Neutrophil (primary cell): ENCODE measurements at regions not wholly inside any gene's neighbourhood (a gene's known extent, or its start where the extent isn't known, plus 50 kb on each side); places are given as distances from the start of the nearest gene placed in this dataset.

Experiments
- H3K27ac ChIP-seq: fragments of 200-600 bp; sonication (generic); 2 replicates; pipeline ENCODE4 v1.5.1; 2016; ENCODE audit warnings: mild to moderate bottlenecking, moderate library complexity
- H3K27me3 ChIP-seq: fragments of 200-600 bp; sonication (generic); 2 replicates; pipeline ENCODE4 v1.6.0; 2016; ENCODE audit warnings: mild to moderate bottlenecking
- H3K36me3 ChIP-seq: fragments of 200-600 bp; sonication (generic); 2 replicates; pipeline ENCODE4 v1.5.1; 2017
- H3K4me1 ChIP-seq, 2 experiments: fragments of 200-600 bp in 1 of 2; sonication (generic) in 1 of 2; 1 replicate in 1 of 2; 2 replicates in 1 of 2; pipeline versions ENCODE4 v1.5.1 to v1.6.1; 2013 to 2016; ENCODE audit warnings: low read depth in 1 of 2, low read length in 1 of 2, mild to moderate bottlenecking in 1 of 2, moderate library complexity in 1 of 2; ENCODE audit not compliant: control insufficient read depth in 1 of 2, insufficient read depth in 1 of 2
- H3K4me3 ChIP-seq, 2 experiments: fragments of 200-600 bp in 1 of 2; sonication (generic) in 1 of 2; 1 replicate in 1 of 2; 2 replicates in 1 of 2; pipeline ENCODE4 v1.5.1; 2013 to 2016; ENCODE audit warnings: low read depth in 1 of 2, low read length in 1 of 2, mild to moderate bottlenecking in 1 of 2, moderate library complexity in 1 of 2
- H3K9me3 ChIP-seq: fragments of 200-600 bp; sonication (generic); 2 replicates; pipeline ENCODE4 v1.5.1; 2016
- TF ChIP-seq, protein P1 (sequence below): fragments of 200-600 bp; sonication (generic); IDR thresholded peaks from 2 replicates; pipeline ENCODE4 v1.5.1; 2016; ENCODE audit warnings: antibody characterized with exemption

DNA sequence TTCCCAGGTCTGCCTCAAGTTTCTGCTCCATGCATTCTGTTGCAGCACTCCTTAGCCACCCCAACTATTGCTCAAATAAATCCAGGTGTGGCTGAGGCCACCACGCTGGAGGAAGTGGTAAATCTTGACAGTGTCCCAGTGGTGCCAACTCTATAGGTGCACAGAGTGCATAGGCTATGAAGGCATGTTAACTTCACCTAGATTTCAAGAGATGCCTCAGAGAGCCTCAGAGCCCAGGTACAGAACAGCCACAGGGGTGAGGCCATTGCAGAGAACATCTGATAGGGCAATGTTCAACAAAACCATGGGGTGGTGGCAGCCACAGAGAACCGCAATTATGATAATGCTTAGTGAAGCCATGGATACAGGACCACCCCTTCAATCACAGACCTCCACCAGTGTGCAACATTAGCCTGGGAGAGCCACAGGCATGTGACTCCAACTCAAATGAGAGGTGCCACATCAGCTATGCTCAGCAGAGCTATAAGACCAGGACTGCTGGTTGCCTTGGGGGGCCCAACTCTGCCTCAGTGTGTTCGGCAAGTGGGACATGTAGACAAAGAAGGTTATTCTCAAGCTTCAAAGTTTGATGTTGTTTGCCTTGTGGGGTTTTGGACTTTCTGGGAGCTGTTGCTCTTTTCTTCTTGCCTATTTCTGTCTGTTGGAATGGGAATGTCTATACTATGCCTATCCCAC, 468.7 kb downstream of the ANKRD50 start:
- Histone ChIP-seq H3K4me3 (no peak overlapping the region), H3K9me3 (no peaks in the 10 kb centered on the region), H3K36me3 (no peaks in the 10 kb centered on the region), H3K27ac (no peak overlapping the region), H3K4me1 (no peaks in the 10 kb centered on the region), H3K27me3 (no peaks in the 10 kb centered on the region)
- TF ChIP-seq, protein P1, sequence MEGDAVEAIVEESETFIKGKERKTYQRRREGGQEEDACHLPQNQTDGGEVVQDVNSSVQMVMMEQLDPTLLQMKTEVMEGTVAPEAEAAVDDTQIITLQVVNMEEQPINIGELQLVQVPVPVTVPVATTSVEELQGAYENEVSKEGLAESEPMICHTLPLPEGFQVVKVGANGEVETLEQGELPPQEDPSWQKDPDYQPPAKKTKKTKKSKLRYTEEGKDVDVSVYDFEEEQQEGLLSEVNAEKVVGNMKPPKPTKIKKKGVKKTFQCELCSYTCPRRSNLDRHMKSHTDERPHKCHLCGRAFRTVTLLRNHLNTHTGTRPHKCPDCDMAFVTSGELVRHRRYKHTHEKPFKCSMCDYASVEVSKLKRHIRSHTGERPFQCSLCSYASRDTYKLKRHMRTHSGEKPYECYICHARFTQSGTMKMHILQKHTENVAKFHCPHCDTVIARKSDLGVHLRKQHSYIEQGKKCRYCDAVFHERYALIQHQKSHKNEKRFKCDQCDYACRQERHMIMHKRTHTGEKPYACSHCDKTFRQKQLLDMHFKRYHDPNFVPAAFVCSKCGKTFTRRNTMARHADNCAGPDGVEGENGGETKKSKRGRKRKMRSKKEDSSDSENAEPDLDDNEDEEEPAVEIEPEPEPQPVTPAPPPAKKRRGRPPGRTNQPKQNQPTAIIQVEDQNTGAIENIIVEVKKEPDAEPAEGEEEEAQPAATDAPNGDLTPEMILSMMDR, result no peak

DNA sequence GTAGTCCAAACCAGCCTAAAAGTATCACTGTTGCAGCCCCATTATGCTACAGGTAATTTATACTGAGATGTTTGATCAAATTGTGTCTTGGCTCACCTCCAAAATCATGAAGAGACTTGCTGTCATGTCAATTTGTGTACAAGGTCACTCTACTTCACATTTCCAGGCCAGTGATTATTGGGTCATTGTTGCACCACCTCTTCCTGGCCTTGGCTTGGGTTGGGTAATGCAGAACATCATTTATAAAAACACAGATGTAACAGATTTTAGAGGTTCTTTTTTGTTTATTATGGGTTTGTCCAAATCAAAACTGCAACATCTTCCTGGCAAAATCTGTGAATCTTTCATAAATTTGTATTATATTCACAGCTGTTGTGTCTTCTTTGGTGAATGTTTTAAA, 459.5 kb downstream of the ANKRD50 start:
- Histone ChIP-seq H3K27ac (no peak overlapping the region), H3K36me3 (no peaks in the 10 kb centered on the region), H3K27me3 (no peaks in the 10 kb centered on the region), H3K4me3 (no peak overlapping the region), H3K9me3 (no peaks in the 10 kb centered on the region), H3K4me1 (no peaks in the 10 kb centered on the region)
- TF ChIP-seq, protein P1, result no peak

DNA sequence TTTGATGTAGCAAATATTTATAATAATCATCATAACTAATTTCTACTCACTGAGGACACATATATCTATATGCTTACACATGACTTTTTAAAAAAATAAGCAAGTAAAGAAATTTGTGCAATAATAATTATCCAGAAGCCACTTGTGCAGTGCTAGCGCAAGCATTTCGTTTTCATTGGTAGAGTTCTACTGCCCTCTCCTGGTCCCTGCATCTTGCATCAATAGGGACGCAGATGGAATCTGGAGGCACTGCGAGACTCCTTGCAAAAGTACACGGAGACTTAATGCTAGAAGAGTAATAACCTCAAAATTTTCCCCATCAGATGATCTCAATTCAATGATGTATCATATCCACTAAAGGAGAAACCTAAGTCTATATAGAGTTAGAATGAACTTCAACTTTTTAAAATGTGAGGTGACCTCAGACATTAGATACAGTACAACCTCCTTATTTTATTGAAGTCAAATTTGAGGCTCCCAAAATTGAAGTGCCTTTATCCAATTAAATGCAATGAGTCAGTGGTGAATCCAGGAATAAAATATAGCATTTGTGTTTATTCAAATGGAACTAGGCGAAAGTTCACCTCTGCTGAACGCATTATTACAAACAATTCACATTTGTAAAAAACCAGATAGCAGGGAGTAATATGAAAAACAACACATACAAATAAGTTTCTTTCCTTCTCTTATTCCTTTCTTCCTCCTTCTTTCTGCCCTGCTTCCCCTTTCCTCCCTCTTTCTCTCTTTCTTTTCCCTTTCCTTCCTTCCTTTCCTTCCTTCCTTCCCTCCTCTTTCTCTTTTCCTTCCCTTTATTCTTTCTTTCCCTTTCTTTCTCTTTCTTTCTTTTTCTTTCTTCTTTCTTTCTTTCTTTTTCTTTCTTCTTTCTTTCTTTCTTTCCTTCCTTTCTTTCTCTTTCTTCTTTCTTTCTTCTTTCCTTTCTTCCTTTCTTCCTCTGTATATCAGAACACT, 450.0 kb downstream of the ANKRD50 start:
- Histone ChIP-seq H3K4me3 (no peak overlapping the region), H3K27me3 (no peaks in the 10 kb centered on the region), H3K27ac (no peak overlapping the region), H3K36me3 (no peaks in the 10 kb centered on the region), H3K4me1 (no peaks in the 10 kb centered on the region), H3K9me3 (no peaks in the 10 kb centered on the region)
- TF ChIP-seq, protein P1, result no peak

DNA sequence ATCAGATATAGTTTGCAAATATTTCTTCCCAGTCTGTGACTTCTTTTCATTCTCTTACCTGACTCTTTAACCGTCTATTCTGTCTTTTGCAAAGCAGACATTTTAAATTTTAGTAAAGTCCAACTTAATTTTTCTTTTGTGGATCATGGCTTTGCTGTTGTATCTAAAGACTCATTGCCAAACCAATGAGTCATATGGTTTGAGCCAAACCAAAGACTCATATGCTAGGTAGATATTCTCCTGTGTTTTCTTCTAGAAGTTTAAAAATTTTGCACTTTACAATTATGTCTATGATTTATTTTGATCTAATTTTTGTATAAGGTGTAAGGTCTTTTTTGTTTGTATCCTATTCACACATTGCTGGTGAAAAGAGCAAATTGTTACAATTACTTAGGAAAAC, 446.8 kb downstream of the ANKRD50 start:
- H3K9me3 ChIP-seq, result no peaks in the 10 kb centered on the region
- no peaks in the 10 kb centered on the region for H3K36me3 ChIP-seq
- no peaks in the 10 kb centered on the region for H3K4me1 ChIP-seq
- TF ChIP-seq, protein P1, result no peak
- H3K27ac ChIP-seq, result no peak overlapping the region
- no peak overlapping the region for H3K4me3 ChIP-seq
- H3K27me3 ChIP-seq, result no peaks in the 10 kb centered on the region

DNA sequence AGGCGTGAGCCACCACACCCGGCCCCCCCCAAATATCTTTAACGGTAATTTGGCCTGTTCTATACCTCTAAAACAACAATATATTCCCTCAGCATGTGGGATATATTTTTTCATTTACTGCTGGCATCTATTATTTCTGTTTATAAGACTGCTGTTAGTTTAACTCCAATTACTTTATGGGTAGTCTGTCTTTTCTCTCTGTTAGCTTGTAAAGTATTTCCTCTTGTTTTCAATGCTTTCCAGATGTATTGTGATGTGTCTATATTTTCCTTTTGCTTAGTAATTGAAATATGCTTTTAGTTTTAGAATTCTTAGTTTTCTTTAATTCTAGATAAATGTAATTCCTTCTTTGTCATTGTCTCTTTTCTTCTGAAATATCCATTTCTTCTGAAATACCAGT, 445.8 kb downstream of the ANKRD50 start:
- TF ChIP-seq, protein P1, result no peak
- Histone ChIP-seq H3K27ac (no peak overlapping the region), H3K4me3 (no peak overlapping the region), H3K27me3 (no peaks in the 10 kb centered on the region), H3K4me1 (no peaks in the 10 kb centered on the region), H3K9me3 (no peaks in the 10 kb centered on the region), H3K36me3 (no peaks in the 10 kb centered on the region)
